C4-2B (cell line): ENCODE measurements at regions not wholly inside any gene's neighbourhood (a gene's known extent, or its start where the extent isn't known, plus 50 kb on each side); places are given as distances from the start of the nearest gene placed in this dataset.
"Not testable (repeated sequence)": the region's sequence is repeated elsewhere in the genome, so short reads cannot be mapped to it uniquely, and the experiment has no call there.

Experiments used
- H3K27ac ChIP-seq: fragments of 450-650 bp; 2 replicates; pipeline ENCODE4 v1.5.1; 2017
- CTCF ChIP-seq: fragments of 450-650 bp; conservative IDR thresholded peaks from 2 replicates; pipeline ENCODE4 v1.5.1; 2017; ENCODE audit warnings: mild to moderate bottlenecking
- ZFX ChIP-seq: fragments of 450-650 bp; IDR thresholded peaks from 2 replicates; pipeline ENCODE4 v1.6.1; 2017

- H3K27ac ChIP-seq = no peak overlapping the region
- TF ChIP-seq CTCF = no peak
- TF ChIP-seq ZFX = no peak
Observed at GRCh38 chr1:96206451-96206850, 515.1 kb upstream of the PTBP2 start.

GRCh38 chr1:96207936-96208335 lies 513.6 kb upstream of the PTBP2 start:
- H3K27ac ChIP-seq = no peak overlapping the region
- no peak for TF ChIP-seq ZFX
- TF ChIP-seq CTCF = no peak

- TF ChIP-seq CTCF (no peak), ZFX (no peak)
- no peak overlapping the region for H3K27ac ChIP-seq
Observed at GRCh38 chr1:96208428-96208827, 513.2 kb upstream of the PTBP2 start.

- no peak overlapping the region for H3K27ac ChIP-seq
- TF ChIP-seq CTCF = no peak
- no peak for TF ChIP-seq ZFX
Observed at GRCh38 chr1:96210054-96210453, 511.5 kb upstream of the PTBP2 start.

GRCh38 chr1:96211202-96211601 lies 510.4 kb upstream of the PTBP2 start:
- no peak overlapping the region for H3K27ac ChIP-seq
- TF ChIP-seq ZFX (no peak), CTCF (no peak)

- H3K27ac ChIP-seq = no peak overlapping the region
- no peak for TF ChIP-seq ZFX
- TF ChIP-seq CTCF = no peak
Observed at GRCh38 chr1:96214982-96215381, 506.6 kb upstream of the PTBP2 start.

GRCh38 chr1:96220651-96221050 lies 500.9 kb upstream of the PTBP2 start:
- no peak overlapping the region for H3K27ac ChIP-seq
- no peak for TF ChIP-seq CTCF
- TF ChIP-seq ZFX = no peak

- H3K27ac ChIP-seq = no peak overlapping the region
- no peak for TF ChIP-seq CTCF
Observed at GRCh38 chr1:96222701-96223100, 498.9 kb upstream of the PTBP2 start.

- H3K27ac ChIP-seq = not testable (repeated sequence)
Observed at GRCh38 chr1:96224229-96224628, 497.4 kb upstream of the PTBP2 start.
